GM18868 (cell line): ENCODE measurements at regions not wholly inside any gene's neighbourhood (a gene's known extent, or its start where the extent isn't known, plus 50 kb on each side); places are given as distances from the start of the nearest gene placed in this dataset.
"Not testable (repeated sequence)": the region's sequence is repeated elsewhere in the genome, so short reads cannot be mapped to it uniquely, and the experiment has no call there.

Experiments used
- ATAC-seq: cut with Tn5 transposase; IDR thresholded peaks from one replicate; pipeline ENCODE4 v1.9.1; 2021; ENCODE audit warnings: mild to moderate bottlenecking, moderate library complexity; ENCODE audit not compliant: unreplicated experiment

DNA sequence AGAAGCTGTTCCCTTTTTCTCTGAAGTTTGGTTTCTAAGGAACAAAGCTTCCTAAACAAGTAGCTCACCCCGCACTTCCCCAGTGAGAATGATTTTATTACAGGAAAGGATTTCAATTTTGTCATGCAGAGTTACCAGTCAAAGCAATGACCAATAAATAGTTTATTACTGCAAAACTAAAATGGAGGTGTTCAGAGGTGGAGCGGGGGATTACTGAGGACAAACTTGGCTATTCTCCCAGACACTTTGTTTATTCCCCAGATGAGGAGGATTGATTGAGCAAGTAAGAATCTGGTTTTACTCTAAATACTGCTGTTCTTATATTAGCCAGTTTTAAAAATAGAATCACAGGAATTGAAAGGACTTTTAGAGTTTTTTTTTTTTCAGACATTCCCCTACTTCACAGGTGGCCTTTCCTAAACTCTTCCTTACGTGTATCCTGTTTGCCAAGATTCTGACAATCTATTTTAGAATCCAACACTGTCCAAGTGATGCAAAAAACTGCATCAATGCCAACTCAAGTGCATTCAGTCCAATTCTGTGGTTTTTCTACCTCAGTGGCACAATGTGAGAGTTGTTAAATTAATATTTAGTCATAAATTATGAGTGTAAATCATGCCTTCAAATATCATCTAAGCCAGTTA is 136.1 kb downstream of the TNFSF18 start:
- ATAC-seq, result no peak

DNA sequence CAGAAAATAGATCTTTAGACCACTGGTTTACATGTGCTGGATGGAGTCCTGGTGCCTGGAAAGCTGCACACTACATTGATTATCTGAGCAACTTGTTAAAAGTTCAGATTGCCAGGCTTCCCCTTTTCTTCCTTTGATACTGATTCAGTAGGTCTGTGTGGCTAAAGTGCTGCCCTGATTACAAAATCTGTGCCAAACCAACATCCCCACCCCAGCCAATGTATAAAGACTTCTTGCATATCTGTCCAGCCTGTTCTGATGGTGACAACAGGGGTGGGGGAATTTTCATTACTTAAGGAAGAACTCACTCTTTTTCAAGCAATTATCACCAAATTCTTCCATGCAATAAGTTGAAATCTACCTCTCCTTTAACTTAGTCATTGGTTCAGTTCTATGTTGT is 135.5 kb downstream of the TNFSF18 start:
- no peak for ATAC-seq

DNA sequence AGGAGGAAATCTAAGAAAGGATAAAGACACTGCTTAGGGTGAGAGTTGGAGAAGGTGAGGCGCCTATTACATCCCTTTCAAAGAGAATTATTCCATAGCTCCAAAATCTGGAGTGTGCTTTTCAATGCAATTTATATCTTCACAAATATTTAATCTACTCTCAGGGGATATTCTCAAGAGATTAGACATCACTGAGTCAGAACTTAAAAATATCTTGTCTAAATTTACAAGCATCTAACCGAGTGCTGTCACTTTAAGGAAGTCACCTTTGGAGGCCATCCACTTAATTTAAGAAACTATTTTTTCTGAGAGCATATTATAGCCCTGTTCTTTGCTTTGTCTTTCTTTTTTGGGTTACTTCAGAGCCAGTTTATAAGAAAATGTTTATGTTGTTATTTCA is 134.6 kb downstream of the TNFSF18 start:
- no peak for ATAC-seq

DNA sequence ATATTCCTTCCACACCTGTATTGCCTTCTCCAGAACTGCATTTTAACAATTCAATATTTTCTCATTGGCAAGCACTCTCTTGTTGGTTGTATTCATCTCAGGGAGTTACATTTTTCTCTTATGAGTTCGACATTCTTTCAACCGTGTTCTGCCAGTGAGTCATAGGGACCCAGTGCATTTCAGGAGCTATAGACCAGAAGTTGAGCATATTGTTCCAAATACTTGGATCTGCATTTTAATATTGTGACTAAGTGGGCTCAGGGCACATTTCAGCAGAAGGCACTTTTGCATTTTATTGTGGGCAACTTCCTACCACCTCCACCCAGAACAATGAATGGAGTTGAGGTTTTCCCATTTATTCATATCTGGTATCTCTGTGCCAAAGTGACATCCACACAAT is 132.8 kb downstream of the TNFSF18 start:
- ATAC-seq, result no peak

DNA sequence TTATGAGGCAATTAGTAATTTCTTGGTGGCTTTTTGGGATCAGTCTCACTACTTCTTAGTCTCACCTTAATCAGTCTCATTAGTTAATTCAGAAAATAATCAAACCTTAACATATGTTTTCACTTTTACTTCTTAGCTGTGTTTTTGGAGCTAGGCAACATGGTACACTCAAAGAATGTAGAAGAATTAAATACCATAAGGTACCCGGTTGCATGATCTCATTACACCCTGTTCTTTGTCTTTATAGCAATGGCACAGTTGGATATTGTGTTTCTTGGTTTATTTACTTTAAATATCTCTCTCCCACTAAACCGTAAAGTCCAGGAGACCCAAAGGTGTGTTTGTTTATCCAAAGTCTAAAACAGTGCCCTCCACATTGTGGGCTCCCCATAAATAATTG is 132.3 kb downstream of the TNFSF18 start:
- ATAC-seq, result no peak

DNA sequence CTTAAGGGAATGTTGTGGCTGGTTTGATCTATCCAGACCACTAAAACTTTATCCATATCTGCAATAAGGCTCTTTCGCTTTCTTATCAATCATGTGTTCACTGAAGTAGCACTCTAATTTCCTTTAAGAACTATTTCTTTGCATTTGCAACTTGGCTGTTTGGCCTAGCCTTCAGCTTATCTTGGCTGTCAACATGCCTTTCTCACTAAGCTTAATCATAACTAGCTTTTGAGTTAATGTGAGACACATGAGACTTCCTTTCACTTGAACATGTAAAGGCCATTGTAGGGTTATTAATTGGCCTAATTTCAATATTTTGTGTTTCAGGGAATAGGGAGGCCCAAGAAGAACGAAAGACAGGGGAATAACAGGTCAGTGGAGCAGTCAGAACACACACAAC is 124.7 kb downstream of the TNFSF18 start:
- no peak for ATAC-seq

DNA sequence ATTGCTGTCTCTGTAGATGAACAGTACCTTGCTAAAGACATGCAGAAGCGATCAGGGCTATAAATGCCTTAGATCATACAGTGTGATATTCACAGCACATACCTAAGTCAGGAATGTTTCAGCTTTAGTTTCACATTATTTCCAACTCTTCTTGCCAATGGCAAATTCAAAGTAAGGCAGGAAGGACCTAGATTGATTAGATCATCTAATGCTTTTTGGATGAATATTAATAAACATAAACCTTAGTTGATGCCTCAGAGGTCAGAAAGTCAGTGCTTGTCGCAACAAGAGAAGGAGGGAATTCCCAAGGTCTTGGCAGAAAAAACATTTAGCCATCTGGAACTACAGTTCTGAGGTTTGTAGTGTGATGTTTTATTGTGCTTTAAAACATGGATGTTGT is 122.3 kb downstream of the TNFSF18 start:
- no peak for ATAC-seq

DNA sequence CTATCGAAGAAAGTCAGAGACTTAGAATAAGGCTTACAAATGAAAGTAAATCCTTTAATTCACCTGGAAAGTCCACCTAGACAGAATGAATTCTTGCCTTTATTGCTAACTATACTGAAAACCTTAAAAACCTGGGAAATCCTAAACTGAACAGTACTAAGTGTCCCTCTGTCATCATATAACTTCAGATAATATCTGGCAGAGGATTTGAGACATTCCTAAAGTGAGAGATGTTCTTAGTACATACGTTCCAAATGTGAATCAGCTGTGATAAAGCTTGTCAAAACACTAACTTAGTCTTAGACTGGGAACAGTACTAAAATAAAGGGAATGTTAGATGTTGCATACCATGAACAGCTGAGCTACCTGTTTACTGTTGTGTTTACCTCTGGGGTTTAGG is 121.7 kb downstream of the TNFSF18 start:
- no peak for ATAC-seq

DNA sequence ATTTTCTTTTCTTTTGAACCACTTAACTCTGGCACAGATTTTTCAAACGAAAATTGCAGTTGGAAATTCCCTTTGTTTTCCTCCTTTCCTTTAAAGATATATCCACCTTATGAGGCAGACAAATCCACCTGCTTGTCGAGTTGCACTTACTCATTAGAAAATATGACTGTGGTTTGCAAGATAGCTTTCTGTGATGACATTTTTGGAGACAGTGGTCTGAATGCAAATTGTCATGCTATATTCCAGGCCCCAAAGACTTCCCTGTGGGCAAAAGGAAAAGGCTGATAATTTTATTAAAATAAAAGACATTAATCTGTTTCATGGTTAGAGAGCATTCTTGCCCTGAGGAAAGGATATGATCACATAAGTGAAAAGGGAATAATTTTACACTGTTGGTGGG is 120.6 kb downstream of the TNFSF18 start:
- ATAC-seq, result no peak

DNA sequence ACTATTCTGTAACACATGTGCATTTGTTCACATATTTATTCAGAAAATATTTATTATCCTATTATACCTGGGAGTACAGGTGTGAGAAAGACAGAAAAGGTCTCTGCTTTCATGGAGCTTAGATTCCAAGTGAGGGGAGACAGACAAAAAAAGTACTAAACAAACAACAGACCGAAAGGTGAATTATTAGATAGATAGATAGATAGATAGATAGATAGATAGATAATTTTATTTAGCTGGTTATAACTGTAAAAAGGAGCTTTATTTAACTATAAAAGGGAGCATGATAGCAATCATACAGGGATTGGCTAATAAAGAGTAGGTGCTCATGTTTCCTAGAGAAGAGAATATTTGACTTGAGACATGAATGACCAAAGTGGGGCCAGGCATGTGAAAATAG is 119.4 kb downstream of the TNFSF18 start:
- no peak for ATAC-seq

DNA sequence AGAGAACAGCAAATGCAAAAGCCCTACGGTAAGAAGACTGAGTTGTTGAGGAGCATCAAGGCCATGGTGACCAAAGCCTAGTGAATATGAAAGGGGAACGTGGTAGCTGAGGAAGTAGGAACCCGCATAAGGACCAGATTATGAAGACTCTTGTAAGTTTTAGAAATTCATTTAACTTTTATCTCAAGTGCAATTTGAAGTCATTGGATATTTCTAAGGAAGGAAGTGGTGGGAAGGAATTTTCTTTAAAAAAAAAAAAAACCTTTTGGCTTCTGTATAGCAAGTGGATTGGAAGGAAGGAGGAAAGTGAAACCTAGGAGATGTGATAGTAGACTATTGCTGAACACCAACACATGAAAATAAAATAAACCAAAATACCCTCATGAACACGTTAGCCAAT is 119.0 kb downstream of the TNFSF18 start:
- ATAC-seq, result no peak

DNA sequence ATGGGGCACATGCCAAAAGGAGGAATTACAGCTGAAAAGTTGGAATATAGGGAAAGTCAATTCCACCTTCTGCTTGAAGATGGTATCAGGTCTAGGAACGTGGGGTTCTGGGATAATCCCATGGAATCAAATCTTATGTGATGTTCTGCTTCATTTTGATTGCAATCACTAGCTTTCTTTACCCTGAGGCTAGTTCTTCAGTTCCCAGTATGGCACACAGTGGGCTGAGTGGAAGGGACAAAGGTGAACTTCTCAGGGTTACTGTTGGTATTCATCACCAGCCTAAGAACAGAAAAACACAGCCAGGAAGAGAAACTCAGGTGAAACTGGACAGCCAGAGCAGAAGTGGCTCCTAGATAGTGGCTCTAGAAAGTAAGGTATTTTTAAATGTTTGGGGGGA is 117.8 kb downstream of the TNFSF18 start:
- ATAC-seq, result no peak

DNA sequence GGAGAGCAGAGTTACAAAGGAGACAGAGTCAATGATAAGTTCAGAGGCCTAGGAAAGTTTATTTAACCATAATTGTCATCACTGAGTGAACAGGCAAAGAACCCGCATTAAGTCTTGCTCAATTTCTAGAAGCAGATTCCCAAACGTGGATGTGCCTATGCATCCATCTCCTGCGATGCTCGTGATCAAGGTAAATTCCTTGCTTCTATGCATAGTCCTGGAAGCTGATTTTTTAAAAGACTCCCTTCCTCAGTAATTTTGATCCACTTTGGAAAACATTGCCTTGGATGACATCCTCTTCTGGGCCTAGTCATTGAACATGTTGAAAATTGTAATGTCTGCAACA is 116.4 kb downstream of the TNFSF18 start:
- ATAC-seq, result no peak

DNA sequence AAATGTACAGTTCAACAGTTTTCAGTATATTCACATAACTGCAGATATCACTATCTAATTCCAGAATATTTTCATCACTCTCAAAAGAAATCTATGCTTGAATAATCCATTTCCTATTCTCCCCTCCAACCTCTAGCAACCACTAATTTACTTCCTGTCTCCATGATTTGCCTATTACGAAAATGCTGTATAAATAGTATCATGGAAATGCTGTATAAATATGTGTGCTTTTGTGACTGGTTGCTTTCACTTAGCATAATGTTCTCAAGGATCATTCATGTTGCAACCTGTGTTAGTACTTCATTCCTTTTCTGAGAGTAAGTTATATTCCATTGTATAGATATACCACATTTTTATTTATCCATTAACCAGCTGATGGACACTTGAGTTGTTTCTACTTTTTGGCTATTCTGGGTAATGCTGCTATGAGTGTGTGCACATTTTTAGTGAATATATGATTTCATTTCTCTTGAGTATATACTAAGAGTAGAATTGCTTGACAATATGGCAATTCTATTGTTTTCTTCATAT is 115.6 kb downstream of the TNFSF18 start:
- no peak for ATAC-seq

DNA sequence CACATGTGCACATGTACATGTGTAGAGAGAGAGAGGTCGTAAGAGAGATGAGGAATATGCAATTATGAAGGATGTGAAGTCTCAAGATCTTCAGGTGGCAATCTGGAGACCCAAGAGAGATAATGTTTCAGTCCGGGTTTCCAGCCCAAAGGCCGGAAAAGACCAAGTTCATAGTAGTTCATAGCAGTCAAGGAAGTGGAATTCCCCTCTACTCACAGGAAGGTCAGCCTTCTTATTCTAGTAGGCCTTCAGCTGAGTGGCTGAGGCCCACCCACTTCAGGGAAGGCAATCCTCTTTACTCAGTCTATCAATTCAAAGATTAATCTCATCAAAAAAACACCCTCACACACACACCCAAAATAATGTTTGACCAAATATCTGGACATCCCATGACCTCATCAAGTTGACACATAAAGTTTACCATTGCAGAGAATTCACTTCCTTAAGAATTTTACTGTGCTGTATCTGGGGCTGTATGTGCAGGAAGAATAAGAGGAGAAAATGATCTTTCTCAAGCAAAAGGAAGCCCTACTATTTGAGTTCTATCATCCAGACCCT is 114.6 kb downstream of the TNFSF18 start:
- ATAC-seq, result no peak

DNA sequence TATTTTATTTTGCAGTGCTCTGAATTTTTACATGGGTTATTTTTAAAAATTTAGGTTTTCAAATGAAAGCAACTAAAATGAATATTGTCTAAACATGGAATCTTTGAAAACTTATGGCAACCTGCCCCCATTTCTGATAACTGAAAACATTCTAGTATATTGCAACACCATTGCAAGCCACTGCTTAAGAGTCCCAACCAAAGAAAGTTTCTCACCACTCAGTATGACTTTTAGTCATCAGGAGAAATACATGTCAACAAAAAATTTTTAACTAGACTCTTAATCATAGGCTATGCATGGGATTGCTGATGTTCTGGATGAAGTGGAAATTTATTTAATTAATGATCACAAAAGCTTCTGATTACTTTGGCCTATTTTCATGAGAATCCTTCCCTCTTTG is 112.1 kb downstream of the TNFSF18 start:
- ATAC-seq, result no peak

DNA sequence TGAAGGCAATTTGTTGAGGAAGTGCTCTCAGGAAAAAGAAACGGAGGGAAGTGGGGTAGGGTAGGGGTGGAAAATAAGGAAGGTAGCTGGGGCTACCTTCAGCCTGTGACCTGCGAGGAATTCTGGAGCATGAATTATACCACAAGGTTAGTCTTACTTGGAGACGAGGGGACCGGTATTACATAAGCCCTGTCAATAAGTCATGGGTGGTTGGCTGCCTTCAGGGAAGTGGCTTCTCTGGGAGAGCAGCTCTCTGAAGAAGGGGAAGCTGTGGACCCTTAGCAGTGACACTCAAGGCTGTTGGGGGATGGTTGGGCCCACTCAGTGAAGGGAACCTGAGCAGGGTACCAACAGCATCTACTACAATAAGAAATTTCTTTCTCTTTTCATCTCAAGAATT is 111.3 kb downstream of the TNFSF18 start:
- no peak for ATAC-seq

DNA sequence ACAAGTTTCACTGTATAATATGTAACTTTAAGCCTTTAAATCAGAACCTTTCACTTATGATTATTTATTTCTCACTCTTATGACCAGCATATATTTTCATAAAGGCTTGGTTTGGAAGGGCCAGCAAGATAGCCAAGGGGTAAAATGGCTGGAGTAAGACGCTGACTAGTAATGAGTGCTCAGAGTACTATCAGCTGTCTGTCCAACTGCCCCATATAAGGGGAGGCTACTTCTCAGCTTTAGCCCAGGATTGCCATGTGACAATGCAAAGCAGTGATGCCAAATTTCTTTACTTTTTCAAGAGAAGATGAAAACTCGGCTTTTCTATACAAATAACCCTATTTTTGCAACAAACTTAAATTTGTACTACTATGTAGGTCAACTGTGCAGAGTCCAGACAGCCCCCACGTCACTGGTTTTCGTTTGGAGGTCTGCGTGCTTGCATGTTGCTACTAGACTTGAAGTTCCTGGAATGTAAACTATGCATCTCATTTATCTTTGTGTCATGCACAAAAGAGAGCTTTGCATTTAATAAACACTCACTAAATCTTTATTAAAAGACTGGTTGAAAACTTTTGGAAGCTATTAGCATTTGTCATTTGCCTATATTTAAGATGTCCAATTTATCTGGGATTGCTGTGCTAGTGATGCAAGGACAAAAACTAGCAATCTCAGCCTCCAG is 110.4 kb downstream of the TNFSF18 start:
- ATAC-seq, result no peak

DNA sequence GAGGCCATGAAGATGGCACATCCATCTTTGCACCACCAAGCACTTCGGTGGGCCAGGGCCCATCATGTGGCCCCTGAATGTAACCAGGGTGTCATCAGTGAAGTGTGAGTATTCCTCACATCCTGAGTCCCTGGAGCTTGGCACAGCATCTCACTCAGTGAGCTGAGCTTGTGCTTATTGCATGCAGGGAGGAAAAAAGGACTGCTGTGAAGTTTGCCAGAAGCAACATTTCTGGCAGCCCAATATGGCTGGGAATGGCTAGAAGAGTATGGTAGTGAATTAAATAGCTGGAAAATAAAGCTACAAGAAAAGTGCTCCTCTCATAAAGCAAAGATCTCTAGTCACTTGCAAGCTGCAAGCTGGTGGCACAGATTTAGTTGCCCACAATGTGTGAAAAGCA is 109.3 kb downstream of the TNFSF18 start:
- no peak for ATAC-seq

DNA sequence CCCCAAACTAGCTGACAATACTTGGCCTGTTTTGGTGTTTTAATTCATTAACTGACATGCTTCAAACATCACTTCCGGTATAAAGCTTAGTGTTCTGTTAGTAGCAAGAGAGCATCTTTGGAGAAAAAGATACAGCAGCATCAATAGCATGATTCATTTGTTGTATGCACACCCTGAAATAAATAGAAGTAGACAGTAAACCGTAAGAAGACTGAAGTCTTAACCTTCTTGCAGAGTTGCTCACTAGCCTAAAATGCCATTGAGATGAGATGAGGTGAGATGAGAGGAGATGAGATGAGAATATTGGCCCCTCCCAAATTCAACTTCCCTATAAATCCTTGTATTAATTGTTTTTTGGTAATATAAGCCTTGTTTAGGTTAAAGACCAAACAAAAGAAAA is 108.8 kb downstream of the TNFSF18 start:
- no peak for ATAC-seq

DNA sequence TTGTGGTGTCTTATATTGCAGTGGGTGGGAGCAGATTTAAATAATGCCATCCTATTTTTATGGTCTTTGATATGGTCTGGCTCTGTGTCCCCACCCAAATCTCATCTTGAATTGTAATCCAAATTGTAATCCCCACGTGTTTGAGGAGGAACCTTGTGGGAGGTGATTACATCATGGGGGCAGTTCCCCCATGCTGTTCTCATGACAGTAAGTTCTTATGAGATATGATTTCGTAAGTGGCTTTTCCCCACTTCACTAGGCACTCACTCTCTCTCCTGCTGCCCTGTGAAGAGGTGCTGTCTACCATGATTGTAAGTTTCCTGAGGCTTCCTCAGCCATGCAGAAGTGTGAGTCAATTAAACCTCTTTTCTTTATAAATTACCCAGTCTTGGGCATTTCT is 107.6 kb downstream of the TNFSF18 start:
- not testable (repeated sequence) for ATAC-seq

DNA sequence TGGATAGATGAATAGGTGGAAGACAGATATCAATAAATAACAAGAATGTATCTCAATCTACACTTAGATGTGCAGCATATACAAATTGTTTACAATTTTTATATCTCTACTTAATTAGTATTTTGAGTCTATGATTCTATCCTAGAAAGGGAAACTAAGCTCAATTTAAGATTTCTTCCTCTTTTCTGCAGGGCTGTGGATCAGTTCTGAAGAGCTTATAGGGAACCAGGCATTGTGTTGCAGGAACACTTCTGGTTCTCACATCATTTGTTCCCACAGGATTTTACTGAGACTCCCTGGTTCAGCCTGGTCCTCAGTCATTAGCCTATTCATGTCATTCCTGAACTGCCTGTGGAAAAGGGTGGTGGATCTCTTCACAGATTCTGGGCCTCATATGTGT is 105.8 kb downstream of the TNFSF18 start:
- no peak for ATAC-seq
